Endothelial cell of umbilical vein (primary cell): ENCODE measurements at regions not wholly inside any gene's neighbourhood (a gene's known extent, or its start where the extent isn't known, plus 50 kb on each side); places are given as distances from the start of the nearest gene placed in this dataset.

Experiments used
- BruUV-seq: library from RNA; stranded (reverse); fragments of 400-500 nt; replicated peaks from 2 replicates; lab custom pipeline; 2021; lab: Mats Ljungman, UMichigan
- CTCF ChIA-PET: fragments of 300-600, 350-600 bp; sonication (Branson Sonifier 250); formaldehyde crosslinking; loops from one replicate; lab custom pipeline; 2021; ENCODE audit warnings: antibody characterized with exemption, inconsistent platforms; lab: Charles Lee
- POLR2A ChIA-PET: fragments of 300-600, 350-600 bp; sonication (Branson Sonifier 250); formaldehyde crosslinking; loops from one replicate; lab custom pipeline; 2021; ENCODE audit warnings: antibody characterized with exemption, inconsistent platforms; lab: Charles Lee
- DNase-seq: peaks from one replicate; pipeline ENCODE4 v3.0.0-alpha.2; 2011; ENCODE audit warnings: low read depth, low spot score
- FAIRE-seq: peaks from 2 replicates; lab custom pipeline; 2011; peaks lifted over from hg19 to GRCh38; lab: Jason Lieb, UNC
- H2AFZ ChIP-seq: 2 replicates; pipeline ENCODE4 v1.6.0; 2012; ENCODE audit warnings: low read depth, low read length, control low read depth, inconsistent platforms
- H3K27ac ChIP-seq: 2 replicates; pipeline ENCODE4 v1.5.1; 2011; ENCODE audit warnings: low read depth, mild to moderate bottlenecking, control low read depth, low read length, moderate library complexity; ENCODE audit not compliant: insufficient read depth
- H3K27me3 ChIP-seq, 2 experiments: 2 replicates each; pipeline versions ENCODE4 v1.6.0 to v1.6.1; 2011; ENCODE audit warnings: low read length in 2 of 2, mixed read lengths in 1 of 2; ENCODE audit not compliant: control insufficient read depth in 2 of 2, insufficient read depth in 2 of 2
- H3K36me3 ChIP-seq, 2 experiments: 2 replicates in 1 of 2; 3 replicates in 1 of 2; pipeline ENCODE4 v1.5.1; 2011; ENCODE audit warnings: low read length in 2 of 2, mild to moderate bottlenecking in 1 of 2, moderate library complexity in 1 of 2; ENCODE audit not compliant: control insufficient read depth in 2 of 2, insufficient read depth in 2 of 2; ENCODE audit errors: extremely low read depth in 1 of 2
- H3K4me1 ChIP-seq: 3 replicates; pipeline ENCODE4 v1.5.1; 2011; ENCODE audit warnings: mild to moderate bottlenecking, low read length; ENCODE audit not compliant: control insufficient read depth, insufficient read depth; ENCODE audit errors: extremely low read depth
- H3K4me2 ChIP-seq: 2 replicates; pipeline ENCODE4 v1.6.1; 2011; ENCODE audit warnings: low read length, control low read depth, mixed read lengths; ENCODE audit not compliant: insufficient read depth
- H3K4me3 ChIP-seq, 3 experiments: fragments of 200-600 bp in 1 of 3; sonication (generic), shearing (Covaris generic) in 1 of 3; replicated peaks in 1 of 3; 2 replicates each; pipeline ENCODE4 v1.5.1; 2011 to 2016; ENCODE audit warnings: control low read depth in 3 of 3, low read length in 3 of 3, mild to moderate bottlenecking in 2 of 3, inconsistent platforms in 1 of 3, low read depth in 1 of 3, moderate library complexity in 1 of 3; ENCODE audit not compliant: insufficient read depth in 1 of 3
- H3K79me2 ChIP-seq: 2 replicates; pipeline ENCODE4 v1.6.0; 2012; ENCODE audit warnings: low read length, inconsistent platforms; ENCODE audit not compliant: control insufficient read depth, insufficient read depth
- H3K9ac ChIP-seq: replicated peaks from 2 replicates; pipeline ENCODE3; 2011; ENCODE audit warnings: low read length, control low read depth; ENCODE audit not compliant: insufficient read depth; ENCODE audit errors: extremely low read depth
- H3K9me1 ChIP-seq: replicated peaks from 3 replicates; pipeline ENCODE4 v1.6.0; 2011; ENCODE audit warnings: mild to moderate bottlenecking, low read length; ENCODE audit not compliant: control insufficient read depth, insufficient read depth; ENCODE audit errors: extremely low read depth
- H3K9me3 ChIP-seq: replicated peaks from 2 replicates; pipeline ENCODE4 v1.5.1; 2012; ENCODE audit warnings: low read length, inconsistent platforms; ENCODE audit not compliant: control insufficient read depth, insufficient read depth
- H4K20me1 ChIP-seq: replicated peaks from 2 replicates; pipeline ENCODE3; 2011; ENCODE audit warnings: mild to moderate bottlenecking, low read length; ENCODE audit not compliant: control insufficient read depth, insufficient read depth; ENCODE audit errors: extremely low read depth
- EZH2 ChIP-seq: IDR thresholded peaks from 2 replicates; pipeline ENCODE4 v1.6.1; 2012; ENCODE audit warnings: borderline replicate concordance, low read depth, mild to moderate bottlenecking, moderate library complexity, low read length, inconsistent platforms; ENCODE audit not compliant: severe bottlenecking
- FOS ChIP-seq: IDR thresholded peaks from 2 replicates; pipeline ENCODE4 v1.6.1; 2011; ENCODE audit warnings: mild to moderate bottlenecking, low read length, moderate library complexity, borderline replicate concordance; ENCODE audit not compliant: insufficient read depth
- GATA2 ChIP-seq: IDR thresholded peaks from 2 replicates; pipeline ENCODE4 v1.7.0; 2011; ENCODE audit warnings: low read depth, mild to moderate bottlenecking, moderate library complexity, mixed read lengths, low read length; ENCODE audit not compliant: insufficient read length, insufficient read depth
- JUN ChIP-seq: IDR thresholded peaks from 2 replicates; pipeline ENCODE4 v1.6.1; 2011; ENCODE audit warnings: borderline replicate concordance, low read depth; ENCODE audit not compliant: insufficient read length, insufficient read depth
- MYC ChIP-seq: IDR thresholded peaks from one replicate; pipeline ENCODE4 v1.6.1; 2011; ENCODE audit warnings: mild to moderate bottlenecking, low read depth, low read length
- POLR2A ChIP-seq: IDR thresholded peaks from 2 replicates; pipeline ENCODE4 v1.6.1; 2012; ENCODE audit warnings: low read depth, mild to moderate bottlenecking, control low read depth, low read length
- POLR2AphosphoS5 ChIP-seq: IDR thresholded peaks from 2 replicates; pipeline ENCODE4 v1.6.1; 2012; ENCODE audit warnings: low read depth, mild to moderate bottlenecking, control low read depth, low read length, moderate library complexity; ENCODE audit not compliant: insufficient read depth
- dilution Hi-C: fragments of 300-500 bp; cut with MboI; formaldehyde crosslinking; loops from one replicate; pipeline ENCODE4 v1.15.0; 2019; ENCODE audit warnings: low sequenced_read_pairs; ENCODE audit not compliant: extremely low pct_ligation_motif_present
- intact Hi-C: fragments of 100-400 bp; cut with micrococcal nuclease; formaldehyde crosslinking; loops from one replicate; pipeline ENCODE4 v1.10.0; 2022
- TF ChIP-seq, protein P1 (sequence below): IDR thresholded peaks from 2 replicates; pipeline ENCODE4 v1.6.1; 2011; ENCODE audit not compliant: insufficient read depth, insufficient read length
- TF ChIP-seq, protein P2 (sequence below), 2 donors: IDR thresholded peaks; 1 replicate in 1 of 2; 2 replicates in 1 of 2; pipeline ENCODE4 v1.5.1; 2011; ENCODE audit warnings: low read length in 2 of 2, mild to moderate bottlenecking in 2 of 2, moderate library complexity in 2 of 2, control low read depth in 1 of 2, inconsistent platforms in 1 of 2, low read depth in 1 of 2; ENCODE audit not compliant: insufficient read depth in 1 of 2; ENCODE audit errors: extremely low read depth in 1 of 2

GRCh38 chr3:193816028-193816395 is 223.0 kb downstream of the OPA1 start:
- Histone ChIP-seq H3K4me1 (no peaks in the 10 kb centered on the region), H3K27ac (no peak overlapping the region), H3K79me2 (no peaks in the 10 kb centered on the region), H3K4me2 (no peak overlapping the region), H3K36me3 (no peaks in the 10 kb centered on the region), H3K27me3 (peaks cover 14 to 15% of the 10 kb centered on the region in 2 experiments), H3K4me3 (no peak overlapping the region), H2AFZ (no peak overlapping the region), H3K9ac (no peak overlapping the region), H3K9me1 (no peaks in the 10 kb centered on the region), H3K9me3 (no peaks in the 10 kb centered on the region), H4K20me1 (no peaks in the 10 kb centered on the region)
- ChIA-PET POLR2A (no interaction called here), CTCF (interaction anchor here (1.5 kb wide), 1 partner anchor 11 kb away, joined by 4 read pairs; no protein-coding TSS in a partner anchor)
- intact Hi-C loops (no loop called here), dilution Hi-C loops (no loop called here)
- BruUV-seq: no TSS peak
- TF ChIP-seq, protein P1, sequence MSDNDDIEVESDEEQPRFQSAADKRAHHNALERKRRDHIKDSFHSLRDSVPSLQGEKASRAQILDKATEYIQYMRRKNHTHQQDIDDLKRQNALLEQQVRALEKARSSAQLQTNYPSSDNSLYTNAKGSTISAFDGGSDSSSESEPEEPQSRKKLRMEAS: no peak
- TF ChIP-seq EZH2 (no peak), MYC (no peak), FOS (no peak), POLR2AphosphoS5 (no peak), JUN (no peak), GATA2 (no peak), POLR2A (no peak)
- TF ChIP-seq, protein P2, sequence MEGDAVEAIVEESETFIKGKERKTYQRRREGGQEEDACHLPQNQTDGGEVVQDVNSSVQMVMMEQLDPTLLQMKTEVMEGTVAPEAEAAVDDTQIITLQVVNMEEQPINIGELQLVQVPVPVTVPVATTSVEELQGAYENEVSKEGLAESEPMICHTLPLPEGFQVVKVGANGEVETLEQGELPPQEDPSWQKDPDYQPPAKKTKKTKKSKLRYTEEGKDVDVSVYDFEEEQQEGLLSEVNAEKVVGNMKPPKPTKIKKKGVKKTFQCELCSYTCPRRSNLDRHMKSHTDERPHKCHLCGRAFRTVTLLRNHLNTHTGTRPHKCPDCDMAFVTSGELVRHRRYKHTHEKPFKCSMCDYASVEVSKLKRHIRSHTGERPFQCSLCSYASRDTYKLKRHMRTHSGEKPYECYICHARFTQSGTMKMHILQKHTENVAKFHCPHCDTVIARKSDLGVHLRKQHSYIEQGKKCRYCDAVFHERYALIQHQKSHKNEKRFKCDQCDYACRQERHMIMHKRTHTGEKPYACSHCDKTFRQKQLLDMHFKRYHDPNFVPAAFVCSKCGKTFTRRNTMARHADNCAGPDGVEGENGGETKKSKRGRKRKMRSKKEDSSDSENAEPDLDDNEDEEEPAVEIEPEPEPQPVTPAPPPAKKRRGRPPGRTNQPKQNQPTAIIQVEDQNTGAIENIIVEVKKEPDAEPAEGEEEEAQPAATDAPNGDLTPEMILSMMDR (IDR thresholded peaks at IDR 0.05; ENCODE audit: extremely low read depth in 1 of 2, insufficient read depth in 1 of 2, low read depth in 1 of 2, low read length in 2 of 2): no peak
- DNase-seq: no peak
- FAIRE-seq: no peak
